GM19395 (cell line): ENCODE measurements at regions not wholly inside any gene's neighbourhood (a gene's known extent, or its start where the extent isn't known, plus 50 kb on each side); places are given as distances from the start of the nearest gene placed in this dataset.
"Not testable (repeated sequence)": the region's sequence is repeated elsewhere in the genome, so short reads cannot be mapped to it uniquely, and the experiment has no call there.

ENCODE experiments used
- ATAC-seq: cut with Tn5 transposase; IDR thresholded peaks from one replicate; pipeline ENCODE4 v1.9.1; 2021; ENCODE audit warnings: mild to moderate bottlenecking, moderate library complexity; ENCODE audit not compliant: unreplicated experiment

GRCh38 chr5:4579679-4580078, 560.5 kb upstream of the ADAMTS16 start:
- no peak for ATAC-seq

- ATAC-seq: no peak
Measured at GRCh38 chr5:4580772-4581171, 559.4 kb upstream of the ADAMTS16 start.

- ATAC-seq: no peak
Measured at GRCh38 chr5:4581289-4581688, 558.8 kb upstream of the ADAMTS16 start.

- ATAC-seq: no peak
Measured at GRCh38 chr5:4584982-4585381, 555.1 kb upstream of the ADAMTS16 start.

GRCh38 chr5:4613440-4613839, 526.7 kb upstream of the ADAMTS16 start:
- no peak for ATAC-seq

GRCh38 chr5:4614088-4614487, 526.0 kb upstream of the ADAMTS16 start:
- ATAC-seq: no peak

GRCh38 chr5:4615369-4615768, 524.8 kb upstream of the ADAMTS16 start:
- not testable (repeated sequence) for ATAC-seq

GRCh38 chr5:4625206-4625896, 514.8 kb upstream of the ADAMTS16 start:
- ATAC-seq: no peak

GRCh38 chr5:4627131-4627530, 513.0 kb upstream of the ADAMTS16 start:
- no peak for ATAC-seq

GRCh38 chr5:4627929-4628328, 512.2 kb upstream of the ADAMTS16 start:
- no peak for ATAC-seq

- ATAC-seq: no peak
Measured at GRCh38 chr5:4628645-4629385, 511.3 kb upstream of the ADAMTS16 start.

- no peak for ATAC-seq
Measured at GRCh38 chr5:4630031-4630430, 510.1 kb upstream of the ADAMTS16 start.

GRCh38 chr5:4634342-4634741, 505.8 kb upstream of the ADAMTS16 start:
- no peak for ATAC-seq

- no peak for ATAC-seq
Measured at GRCh38 chr5:4636378-4636777, 503.8 kb upstream of the ADAMTS16 start.

GRCh38 chr5:4639946-4640345, 500.2 kb upstream of the ADAMTS16 start:
- no peak for ATAC-seq

- ATAC-seq: no peak
Measured at GRCh38 chr5:4640795-4641194, 499.3 kb upstream of the ADAMTS16 start.

- ATAC-seq: no peak
Measured at GRCh38 chr5:4642525-4642924, 497.6 kb upstream of the ADAMTS16 start.

- ATAC-seq: no peak
Measured at GRCh38 chr5:4643190-4643589, 496.9 kb upstream of the ADAMTS16 start.

GRCh38 chr5:4643960-4644359, 496.2 kb upstream of the ADAMTS16 start:
- ATAC-seq: no peak

GRCh38 chr5:4646715-4647375, 493.3 kb upstream of the ADAMTS16 start:
- ATAC-seq: no peak

GRCh38 chr5:4647955-4648354, 492.2 kb upstream of the ADAMTS16 start:
- ATAC-seq: no peak
